GM21619 (cell line): ENCODE measurements at regions not wholly inside any gene's neighbourhood (a gene's known extent, or its start where the extent isn't known, plus 50 kb on each side); places are given as distances from the start of the nearest gene placed in this dataset.
A peak's percentile ranks its signal among the peaks of the same experiment; 100 is the strongest.
"Not testable (repeated sequence)": the region's sequence is repeated elsewhere in the genome, so short reads cannot be mapped to it uniquely, and the experiment has no call there.

Experiments
- ATAC-seq: cut with Tn5 transposase; IDR thresholded peaks from one replicate; pipeline ENCODE4 v1.9.1; 2021; ENCODE audit not compliant: unreplicated experiment

DNA sequence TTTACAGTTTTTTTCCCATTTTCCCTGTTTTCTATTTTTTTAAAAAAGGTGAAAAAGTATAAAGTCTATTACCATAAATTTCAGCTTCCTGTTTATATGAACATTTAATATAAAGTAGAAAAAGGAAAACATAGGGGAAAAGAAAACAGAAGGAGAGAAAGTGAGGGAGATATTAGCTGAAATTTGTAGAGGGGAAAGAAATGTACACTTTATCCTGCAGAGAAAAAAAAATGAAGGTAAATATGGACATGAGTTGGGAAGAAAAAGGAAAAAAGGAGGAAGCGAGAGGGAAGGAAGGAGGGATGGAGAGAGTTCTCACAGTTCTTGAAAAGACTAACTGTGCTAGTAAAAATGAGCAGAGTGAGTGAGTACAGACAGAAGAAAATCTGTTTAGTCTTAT lies 91.6 kb upstream of the BTG1 start:
- ATAC-seq: no peak

DNA sequence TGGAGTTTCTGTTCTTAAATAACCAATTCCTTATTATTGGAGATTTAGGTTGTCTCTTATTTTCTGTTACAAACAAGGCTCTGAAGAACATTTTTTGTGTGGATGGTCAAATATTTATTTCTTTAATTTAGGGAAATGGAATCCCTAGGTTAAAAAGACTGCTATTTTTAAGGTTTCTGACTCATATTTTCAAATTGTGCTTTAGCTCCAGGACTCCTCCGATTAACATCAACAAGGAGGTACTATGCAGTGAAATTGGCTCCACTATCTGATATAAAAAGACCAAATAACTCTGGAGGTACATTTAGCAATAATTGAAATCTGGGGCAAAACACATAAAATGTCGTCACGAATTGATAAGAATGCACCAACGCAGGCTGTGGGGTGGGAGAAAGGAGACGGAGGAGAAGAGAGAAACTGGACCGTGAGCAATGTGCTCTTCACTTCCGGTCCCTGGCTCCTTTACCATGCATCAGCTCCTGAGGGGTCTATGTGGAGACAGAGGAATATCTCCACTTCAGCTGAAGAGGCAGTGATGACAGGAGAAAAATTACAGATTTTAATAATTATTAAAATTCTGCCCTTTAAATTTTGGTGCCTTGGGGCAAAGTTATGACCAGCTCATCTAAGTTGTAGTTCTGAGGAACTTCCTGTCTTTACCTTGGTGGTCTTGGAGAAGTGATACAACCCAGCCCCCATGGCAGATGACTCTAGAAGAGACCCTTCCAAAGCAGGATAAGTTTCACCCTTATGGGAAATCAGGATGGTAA lies 90.2 kb upstream of the BTG1 start:
- ATAC-seq: no peak

DNA sequence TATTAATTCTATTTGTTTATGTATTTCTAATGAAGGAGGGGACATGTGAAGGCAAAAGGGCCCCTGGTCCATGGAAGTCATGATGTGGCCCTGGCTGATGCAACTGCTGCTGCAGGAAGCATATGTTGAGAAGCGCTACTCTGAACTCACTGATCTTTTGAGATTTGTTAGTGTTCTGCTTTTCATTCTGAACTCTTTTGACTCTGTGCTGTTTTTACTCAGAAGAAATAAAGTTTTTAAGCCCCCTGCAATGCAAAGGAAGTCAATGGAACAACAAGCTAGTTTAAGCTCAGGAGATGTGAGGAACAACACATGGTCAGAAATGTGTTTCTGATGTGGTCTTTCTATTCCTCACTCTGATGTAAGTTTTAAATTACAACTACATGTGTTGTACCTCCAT lies 88.9 kb upstream of the BTG1 start:
- no peak for ATAC-seq

DNA sequence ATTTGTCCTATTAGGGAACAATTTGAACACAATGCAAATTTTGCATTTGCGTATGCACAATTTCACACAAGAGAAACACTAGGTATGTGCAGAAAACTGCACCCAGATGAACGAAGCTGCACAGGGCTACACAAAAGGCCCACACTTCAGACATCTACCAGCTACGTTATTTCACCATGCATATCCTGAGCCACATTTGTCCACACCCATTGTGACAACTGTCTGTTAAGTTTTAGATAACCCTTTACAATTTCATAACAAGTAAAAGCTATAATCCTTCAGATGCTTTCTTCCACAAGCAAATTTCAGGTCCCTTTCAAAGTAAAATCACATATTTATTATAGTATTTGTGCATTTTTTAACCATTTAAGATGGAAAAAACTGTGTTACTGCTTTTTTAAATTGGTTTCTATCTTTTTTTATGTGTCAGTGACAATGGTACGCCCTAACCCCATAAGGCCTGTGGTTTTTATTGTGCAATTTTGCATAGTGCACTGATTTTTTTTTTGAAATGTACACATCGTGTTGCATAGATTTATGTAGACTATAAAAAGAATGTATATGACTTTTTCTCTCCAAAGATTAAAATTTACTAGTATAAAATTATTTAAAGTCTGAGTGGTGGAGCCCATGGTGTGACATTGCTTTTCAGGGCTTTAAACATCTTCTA lies 87.8 kb upstream of the BTG1 start:
- no peak for ATAC-seq

DNA sequence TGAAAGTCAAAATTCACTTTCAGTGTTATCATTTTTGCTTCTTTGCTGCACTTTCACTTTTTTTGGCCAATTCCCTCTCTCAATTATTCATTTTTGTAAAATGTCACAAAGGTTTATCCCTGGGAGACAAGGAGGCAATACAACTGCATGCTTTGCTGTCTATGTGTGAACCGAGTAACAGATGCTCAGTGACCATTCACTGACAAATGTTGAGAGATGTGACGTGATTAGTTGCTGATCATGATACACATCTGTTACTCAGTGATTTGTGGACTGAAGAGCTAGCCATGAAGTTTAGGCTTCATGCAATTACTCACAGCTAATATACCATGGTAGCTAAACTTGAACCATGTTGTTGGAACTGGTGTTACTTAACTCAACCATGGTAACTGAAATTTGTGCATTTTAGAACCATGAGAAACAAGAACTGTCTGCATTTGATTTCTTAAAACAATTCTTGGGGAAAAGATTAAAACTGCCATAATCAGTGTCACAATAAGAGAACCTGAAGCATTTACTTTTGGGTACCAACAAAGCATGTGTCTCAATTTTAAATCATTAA lies 86.8 kb upstream of the BTG1 start:
- not testable (repeated sequence) for ATAC-seq

- not testable (repeated sequence) for ATAC-seq
Measured at GRCh38 chr12:92231945-92232344, 86.3 kb upstream of the BTG1 start.

DNA sequence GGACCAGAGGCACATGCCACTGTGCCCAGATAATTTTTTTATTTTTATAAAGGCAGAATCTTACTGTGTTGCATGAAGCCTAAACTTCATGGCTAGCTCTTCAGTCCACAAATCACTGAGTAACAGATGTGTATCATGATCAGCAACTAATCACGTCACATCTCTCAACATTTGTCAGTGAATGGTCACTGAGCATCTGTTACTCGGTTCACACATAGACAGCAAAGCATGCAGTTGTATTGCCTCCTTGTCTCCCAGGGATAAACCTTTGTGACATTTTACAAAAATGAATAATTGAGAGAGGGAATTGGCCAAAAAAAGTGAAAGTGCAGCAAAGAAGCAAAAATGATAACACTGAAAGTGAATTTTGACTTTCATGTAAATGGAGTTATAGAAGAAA lies 85.9 kb upstream of the BTG1 start:
- not testable (repeated sequence) for ATAC-seq

GRCh38 chr12:92229381-92229780 lies 83.7 kb upstream of the BTG1 start:
- no peak for ATAC-seq

GRCh38 chr12:92226961-92227360 lies 81.3 kb upstream of the BTG1 start:
- no peak for ATAC-seq

- ATAC-seq: no peak
Measured at GRCh38 chr12:92226071-92226661, 80.5 kb upstream of the BTG1 start.

GRCh38 chr12:92224685-92225331 lies 79.2 kb upstream of the BTG1 start:
- no peak for ATAC-seq

DNA sequence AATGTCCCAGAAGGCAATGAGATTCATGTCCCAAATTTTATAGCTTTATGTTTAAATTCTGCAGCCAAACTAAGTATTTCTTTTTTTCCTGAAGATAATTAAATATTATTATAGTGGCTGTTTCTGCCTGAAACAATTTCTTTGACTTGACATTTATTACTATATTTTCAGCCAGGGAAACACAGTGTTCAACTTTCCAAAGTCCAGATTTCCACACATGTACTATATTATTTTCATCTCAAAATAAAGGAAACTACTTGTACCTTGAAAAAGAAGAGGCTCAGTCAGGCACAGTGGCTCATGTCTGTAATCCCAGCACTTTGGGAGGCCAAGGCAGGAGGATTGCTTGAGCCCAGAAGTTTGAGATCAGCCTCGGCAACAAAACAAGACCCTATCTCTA lies 77.8 kb upstream of the BTG1 start:
- ATAC-seq: no peak

DNA sequence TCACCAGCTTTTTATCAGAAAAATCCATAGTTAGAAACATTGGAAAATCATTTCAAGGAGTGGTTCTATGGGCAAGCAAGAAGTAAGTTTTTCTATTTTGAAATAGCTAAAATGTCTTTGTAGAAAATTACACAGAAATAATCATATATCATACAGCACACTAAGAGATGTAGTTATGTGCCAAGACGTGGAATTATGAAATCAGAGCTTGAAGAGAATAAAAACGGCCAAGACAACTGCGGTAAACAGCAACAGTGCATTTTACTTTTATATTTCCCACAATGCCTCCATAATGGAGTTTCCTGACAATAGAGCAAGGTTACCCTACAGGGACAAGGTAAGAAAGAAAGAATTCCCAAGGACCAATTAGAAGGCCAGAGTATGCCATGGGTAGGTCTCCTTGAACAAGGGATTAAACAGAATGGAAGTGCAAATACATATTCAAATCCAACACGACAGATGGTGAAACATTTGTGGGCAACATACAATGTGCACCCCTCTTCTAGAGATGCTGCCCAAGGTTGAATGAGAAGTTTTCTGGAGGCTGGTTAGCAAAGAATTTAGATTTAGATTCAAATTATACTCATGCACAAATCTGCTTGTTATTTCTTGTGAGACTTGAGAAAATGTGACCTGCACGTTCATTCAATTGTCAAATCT lies 76.1 kb upstream of the BTG1 start:
- ATAC-seq: no peak

DNA sequence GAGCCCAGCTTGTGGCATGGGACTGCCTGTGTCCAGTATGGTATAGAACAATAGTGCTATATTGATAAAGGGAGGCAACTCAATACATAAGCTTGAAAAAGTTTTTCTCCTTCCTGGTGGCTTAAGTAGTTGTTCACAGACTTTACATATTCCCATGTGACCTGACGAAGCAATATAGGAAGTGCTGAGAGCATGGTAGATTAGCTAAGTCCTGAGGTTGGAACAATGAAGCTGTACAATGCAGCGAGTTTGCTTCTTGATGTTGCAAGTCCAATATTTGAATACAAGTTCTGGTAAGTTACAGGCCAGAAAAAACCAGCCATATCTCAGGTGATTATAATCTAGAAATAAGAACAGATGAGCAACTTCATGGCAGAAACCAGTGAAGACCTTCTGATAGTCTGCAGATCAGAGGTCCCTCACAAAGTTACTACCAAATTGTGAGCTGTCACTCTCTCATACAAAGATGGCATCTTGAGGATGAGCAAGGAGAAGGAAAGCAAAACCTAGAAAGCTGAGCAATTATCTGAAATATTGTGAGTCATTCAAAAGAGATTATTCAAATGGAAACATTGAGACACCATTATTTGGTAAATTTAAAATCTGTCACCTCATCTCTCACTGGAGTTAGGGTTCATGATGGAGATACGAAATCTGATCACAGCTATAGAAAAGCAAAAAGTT lies 72.9 kb upstream of the BTG1 start:
- no peak for ATAC-seq

GRCh38 chr12:92216092-92216491 lies 70.4 kb upstream of the BTG1 start:
- no peak for ATAC-seq

DNA sequence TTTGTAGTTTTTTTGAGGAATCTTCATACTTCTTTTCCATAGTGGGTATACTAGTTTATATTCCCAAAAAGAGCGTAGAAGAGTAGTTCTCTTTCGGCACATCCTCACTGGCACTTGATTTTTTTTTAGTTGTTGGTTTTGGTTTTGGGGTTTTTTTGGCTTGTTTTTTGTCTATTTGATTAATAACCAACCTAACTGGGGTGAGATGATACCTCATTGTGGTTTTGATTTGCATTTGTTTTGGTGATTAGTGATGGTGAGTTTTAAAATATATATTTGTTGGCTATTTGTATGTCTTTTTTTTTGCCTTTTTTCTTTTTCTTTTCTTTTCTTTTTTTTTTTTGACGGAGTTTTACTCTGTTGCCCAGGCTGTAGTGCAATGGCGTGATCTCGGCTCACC lies 69.7 kb upstream of the BTG1 start:
- no peak for ATAC-seq

DNA sequence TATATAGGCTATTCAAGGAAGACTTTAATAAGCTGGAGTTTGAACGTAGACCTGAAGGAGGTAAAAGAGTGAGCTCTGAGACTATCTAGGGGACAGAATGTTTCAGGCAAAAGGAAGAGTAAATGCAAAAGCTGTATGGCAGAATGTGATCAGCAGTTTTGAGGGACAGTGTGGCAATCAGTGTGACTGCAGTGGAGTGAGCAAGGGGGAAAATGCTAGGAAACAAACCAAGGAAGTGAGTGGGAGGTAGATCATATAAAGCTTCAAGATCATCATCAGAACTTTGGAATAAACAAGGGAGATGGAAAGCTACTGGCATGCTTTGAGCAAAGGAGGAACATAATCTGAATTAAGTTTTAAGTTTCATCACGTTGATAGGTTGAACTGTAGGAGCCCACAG lies 67.5 kb upstream of the BTG1 start:
- ATAC-seq: no peak

DNA sequence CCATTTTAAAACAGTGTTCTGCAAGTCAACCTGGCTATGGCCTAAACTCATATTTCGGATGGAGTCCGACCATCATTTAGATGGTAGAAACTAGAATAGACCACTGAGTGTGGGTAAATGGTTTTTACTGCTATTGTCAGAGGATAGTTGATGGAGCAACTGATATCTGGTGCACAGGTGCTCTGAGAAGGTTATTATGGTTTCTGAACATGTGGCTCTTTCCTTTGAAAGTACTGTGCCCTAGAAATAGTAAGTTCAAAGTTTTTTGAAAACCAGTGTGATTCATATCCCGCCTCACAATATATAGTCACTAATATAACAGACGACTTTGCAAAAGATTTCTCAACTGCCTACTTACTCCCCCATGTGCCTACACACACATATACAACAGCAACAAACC lies 64.4 kb upstream of the BTG1 start:
- ATAC-seq: no peak

DNA sequence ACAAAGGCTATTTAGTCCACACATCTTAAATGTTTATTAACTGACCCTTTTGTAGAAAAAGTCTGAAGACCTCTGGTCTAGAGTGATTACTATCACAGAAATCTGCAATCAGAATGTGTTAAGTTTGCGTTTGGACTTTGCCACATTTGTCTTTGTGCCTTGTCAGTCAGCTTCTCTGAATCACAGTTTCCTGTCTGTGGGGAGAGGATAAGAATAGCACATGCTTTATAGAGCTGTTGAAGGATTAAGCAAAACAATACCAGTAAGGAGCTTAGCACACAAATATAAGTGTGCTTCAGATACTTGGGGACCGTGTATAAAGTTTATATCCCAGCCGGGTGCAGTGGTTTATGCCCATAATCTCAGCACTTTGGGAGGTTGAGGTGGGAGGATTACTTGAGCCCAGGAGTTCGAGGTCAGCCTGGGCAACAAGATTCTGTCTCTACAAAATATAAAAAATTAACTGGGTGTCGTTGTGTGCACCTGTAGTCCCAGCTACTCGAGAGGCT lies 63.0 kb upstream of the BTG1 start:
- peak; percentile 81 for ATAC-seq

DNA sequence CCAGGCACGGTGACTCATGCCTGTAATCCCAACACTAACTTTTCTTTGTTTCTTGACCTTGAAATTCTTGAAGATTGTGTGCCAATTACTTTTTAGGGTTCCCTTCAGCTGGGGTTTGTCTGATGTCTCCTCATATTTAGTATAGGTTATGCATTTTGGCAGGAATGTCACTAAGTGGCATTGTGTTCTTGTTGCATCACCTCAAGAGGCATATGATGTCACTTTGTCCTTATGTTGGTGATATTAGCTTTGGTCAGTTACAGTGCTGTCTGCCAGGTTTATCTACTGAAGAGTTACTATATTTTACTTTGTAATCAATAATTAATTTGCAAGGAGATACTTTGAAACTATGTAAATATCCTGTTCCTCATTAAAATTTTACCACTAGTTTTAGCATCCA lies 61.0 kb upstream of the BTG1 start:
- ATAC-seq: no peak
